PFSK-1 (cell line): ENCODE measurements at regions not wholly inside any gene's neighbourhood (a gene's known extent, or its start where the extent isn't known, plus 50 kb on each side); places are given as distances from the start of the nearest gene placed in this dataset.

Experiments used
- FOXP2 ChIP-seq: optimal IDR thresholded peaks from 2 replicates; pipeline ENCODE3; 2011; ENCODE audit warnings: borderline replicate concordance, control low read depth, inconsistent platforms; ENCODE audit not compliant: insufficient read depth; ENCODE audit errors: extremely low read length, extremely low read depth
- POLR2AphosphoS5 ChIP-seq: IDR thresholded peaks from 2 replicates; pipeline ENCODE4 v1.6.1; 2012; ENCODE audit warnings: low read depth, mild to moderate bottlenecking, control low read depth, low read length, moderate library complexity
- REST ChIP-seq, 2 experiments: IDR thresholded peaks; 2 replicates each; pipeline versions ENCODE4 v1.6.1 to v1.8.0; 2011 to 2012; ENCODE audit warnings: low read depth in 2 of 2, low read length in 2 of 2, control low read depth in 1 of 2, inconsistent platforms in 1 of 2, mild to moderate bottlenecking in 1 of 2, moderate library complexity in 1 of 2; ENCODE audit not compliant: insufficient read depth in 1 of 2

DNA sequence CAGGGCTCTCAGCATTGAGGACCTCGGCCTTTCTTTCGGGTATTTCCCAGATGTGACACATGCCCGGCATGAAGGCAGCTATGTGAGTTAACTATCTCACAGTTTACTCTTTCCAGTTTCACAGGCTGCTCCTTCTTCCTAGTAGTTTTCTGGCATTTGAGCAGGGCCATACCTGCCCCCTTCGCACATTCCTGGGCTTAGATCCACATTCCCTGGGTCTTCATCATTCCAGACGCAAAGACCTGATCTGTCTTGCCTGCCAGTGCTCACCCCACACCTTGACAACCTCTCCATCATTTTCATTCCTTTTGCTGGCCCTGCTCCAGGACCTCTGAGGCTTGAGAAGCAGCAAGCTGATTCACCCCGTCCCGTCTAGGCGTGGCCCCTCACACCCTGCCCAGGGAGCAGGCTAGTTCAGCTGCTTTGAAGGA is 227.5 kb downstream of the WDR11 start:
- no peak for TF ChIP-seq FOXP2
- no peak for TF ChIP-seq REST (IDR thresholded peaks at IDR 0.05; ENCODE audit: insufficient read depth in 1 of 2, low read depth in 2 of 2, low read length in 2 of 2)
- no peak for TF ChIP-seq POLR2AphosphoS5
